Gastrocnemius medialis (tissue), 4 donors: ENCODE measurements at regions not wholly inside any gene's neighbourhood (a gene's known extent, or its start where the extent isn't known, plus 50 kb on each side); places are given as distances from the start of the nearest gene placed in this dataset.

Experiments used
- ATAC-seq, 2 donors: fragments of 150-250 bp; one replicate each; pipeline ENCODE4 v1.9.1; 2016
- DNase-seq, 2 donors: peaks; one replicate each; pipeline ENCODE4 v3.0.0-alpha.2; 2019
- H3K27ac ChIP-seq, 4 donors: fragments of 200-600 bp; sonication (generic); 1 replicate in 1 of 4; 2 replicates in 3 of 4; pipeline ENCODE4 v1.5.1; 2016 to 2018; ENCODE audit warnings: mild to moderate bottlenecking in 2 of 4, moderate library complexity in 1 of 4
- H3K27me3 ChIP-seq, 3 donors: fragments of 200-600 bp; sonication (generic) in 2 of 3; 1 replicate in 1 of 3; 2 replicates in 2 of 3; pipeline versions ENCODE4 v1.5.1 to v1.6.0; 2016 to 2019; ENCODE audit warnings: mild to moderate bottlenecking in 1 of 3, moderate library complexity in 1 of 3
- H3K36me3 ChIP-seq, 2 donors: fragments of 200-600 bp; sonication (generic) in 1 of 2; one replicate each; pipeline ENCODE4 v1.5.1; 2017 to 2018
- H3K4me1 ChIP-seq, 2 donors: fragments of 200-600 bp; sonication (generic) in 1 of 2; one replicate each; pipeline ENCODE4 v1.5.1; 2016 to 2017; ENCODE audit warnings: mild to moderate bottlenecking in 2 of 2
- H3K4me3 ChIP-seq, 4 donors: fragments of 200-600 bp; sonication (generic) in 3 of 4; 1 replicate in 1 of 4; 2 replicates in 3 of 4; pipeline ENCODE4 v1.5.1; 2016 to 2019; ENCODE audit warnings: mild to moderate bottlenecking in 2 of 4
- H3K9me3 ChIP-seq, 3 donors: fragments of 200-600 bp; sonication (generic) in 2 of 3; 1 replicate in 1 of 3; 2 replicates in 2 of 3; pipeline ENCODE4 v1.5.1; 2016 to 2019
- CTCF ChIP-seq, 5 experiments: fragments of 450-650 bp in 3 of 5; fragments of 200-600 bp in 2 of 5; sonication (generic) in 2 of 5; IDR thresholded peaks in 4 of 5; conservative IDR thresholded peaks in 1 of 5; 1 replicate in 4 of 5; 2 replicates in 1 of 5; pipeline ENCODE4 v1.5.1; 2016 to 2019; ENCODE audit warnings: antibody characterized with exemption in 5 of 5, mild to moderate bottlenecking in 3 of 5, moderate library complexity in 3 of 5
- POLR2A ChIP-seq, 2 donors: fragments of 450-650 bp; IDR thresholded peaks; one replicate each; pipeline ENCODE4 v1.6.1; 2017; ENCODE audit warnings: antibody characterized with exemption in 2 of 2, mild to moderate bottlenecking in 2 of 2, moderate library complexity in 2 of 2
- in situ Hi-C, 4 donors: fragments of 200-750 bp; cut with MboI; loops; one replicate each; pipeline versions ENCODE4 v1.15.0 to v1.8.0; 2017; ENCODE audit warnings: low sequenced_read_pairs in 4 of 4
- intact Hi-C: fragments of 100-400 bp; cut with DNase I; formaldehyde crosslinking; loops from one replicate; pipeline ENCODE4 v1.15.1; 2023; ENCODE audit warnings: low total_unique reads

DNA sequence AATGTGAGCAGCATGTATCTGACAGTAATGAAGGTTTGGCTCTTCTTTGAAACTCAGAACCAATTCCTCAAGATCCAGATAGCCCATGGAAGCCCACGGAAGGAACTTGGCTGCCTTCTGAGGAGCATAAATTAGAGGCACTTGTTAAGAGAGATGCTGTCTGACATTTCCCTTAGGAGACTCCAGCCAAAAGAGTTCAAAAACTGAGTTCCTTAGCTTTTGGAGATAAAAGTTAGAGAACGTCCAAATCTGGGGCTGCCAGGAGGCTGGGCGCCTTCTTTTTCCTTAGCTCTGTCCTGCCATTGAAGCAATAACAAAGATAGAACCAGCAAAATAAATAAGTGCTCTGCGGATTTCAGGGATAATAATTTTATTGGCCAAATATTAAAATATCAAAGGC, 439.6 kb upstream of the USP24 start:
- Histone ChIP-seq H3K36me3 (no peaks in the 10 kb centered on the region), H3K4me3 (no peak overlapping the region), H3K27ac (no peak overlapping the region), H3K4me1 (peaks cover 6 to 12% of the 10 kb centered on the region in 2 donors), H3K9me3 (no peaks in the 10 kb centered on the region), H3K27me3 (no peaks in the 10 kb centered on the region)
- intact Hi-C loops: no loop called here
- ATAC-seq: no peak
- TF ChIP-seq POLR2A (IDR thresholded peaks at IDR 0.05) (no peak), CTCF (IDR thresholded peaks at IDR 0.05 in 4 of 5, conservative IDR thresholded peaks at IDR 0.05 in 1 of 5) (no peak)
- DNase-seq: no peak
- in situ Hi-C loops: no loop called here

GRCh38 chr1:55654171-55654570, 439.0 kb upstream of the USP24 start:
- TF ChIP-seq POLR2A (IDR thresholded peaks at IDR 0.05) (no peak), CTCF (IDR thresholded peaks at IDR 0.05 in 4 of 5, conservative IDR thresholded peaks at IDR 0.05 in 1 of 5) (no peak)
- DNase-seq (no peak), ATAC-seq (no peak)
- no peaks in the 10 kb centered on the region for H3K27me3 ChIP-seq
- in situ Hi-C loops (no loop called here), intact Hi-C loops (no loop called here)
- no peak overlapping the region for H3K27ac ChIP-seq
- peaks cover 6 to 12% of the 10 kb centered on the region in 2 donors for H3K4me1 ChIP-seq
- no peaks in the 10 kb centered on the region for H3K36me3 ChIP-seq
- H3K9me3 ChIP-seq: no peaks in the 10 kb centered on the region
- no peak overlapping the region for H3K4me3 ChIP-seq

DNA sequence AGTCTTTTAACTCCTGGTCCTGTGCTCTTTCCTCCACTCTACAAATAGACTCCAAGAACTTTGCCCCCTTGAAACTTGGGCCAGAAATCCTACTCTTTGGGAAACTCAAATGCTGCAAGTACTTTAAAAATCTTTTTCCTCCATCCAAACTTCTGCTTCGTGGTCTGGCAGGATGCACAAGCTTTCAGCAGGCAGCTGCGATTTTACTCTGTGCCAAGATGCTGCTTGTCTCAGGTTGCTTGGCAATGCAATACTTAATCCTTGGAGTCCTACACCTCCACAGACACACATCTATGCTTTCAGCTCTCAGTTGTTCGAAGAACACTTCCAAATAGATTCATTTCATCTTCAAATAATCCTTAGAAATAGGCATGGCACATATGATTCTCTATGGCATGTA, 435.3 kb upstream of the USP24 start:
- no peaks in the 10 kb centered on the region for H3K36me3 ChIP-seq
- H3K27ac ChIP-seq: no peak overlapping the region
- no peaks in the 10 kb centered on the region for H3K9me3 ChIP-seq
- peak in 1 of 2 donors; percentile 24 for DNase-seq
- H3K4me3 ChIP-seq: no peak overlapping the region
- no peak for TF ChIP-seq CTCF (IDR thresholded peaks at IDR 0.05 in 4 of 5, conservative IDR thresholded peaks at IDR 0.05 in 1 of 5)
- TF ChIP-seq POLR2A (IDR thresholded peaks at IDR 0.05): no peak
- peak; percentile 78 to 86 for ATAC-seq
- H3K27me3 ChIP-seq: no peaks in the 10 kb centered on the region
- in situ Hi-C loops: no loop called here
- peaks cover 6 to 12% of the 10 kb centered on the region in 2 donors for H3K4me1 ChIP-seq
- intact Hi-C loops: no loop called here

- Histone ChIP-seq H3K36me3 (no peaks in the 10 kb centered on the region), H3K9me3 (no peaks in the 10 kb centered on the region), H3K27ac (no peak overlapping the region), H3K27me3 (no peaks in the 10 kb centered on the region), H3K4me1 (peaks cover 6 to 16% of the 10 kb centered on the region in 2 donors), H3K4me3 (no peak overlapping the region)
- DNase-seq (no peak), ATAC-seq (no peak)
- in situ Hi-C loops: no loop called here
- intact Hi-C loops: no loop called here
- no peak for TF ChIP-seq CTCF (IDR thresholded peaks at IDR 0.05 in 4 of 5, conservative IDR thresholded peaks at IDR 0.05 in 1 of 5)
- TF ChIP-seq POLR2A (IDR thresholded peaks at IDR 0.05): no peak
These were observed 431.0 kb upstream of the USP24 start for GRCh38 chr1:55646181-55646580.

DNA sequence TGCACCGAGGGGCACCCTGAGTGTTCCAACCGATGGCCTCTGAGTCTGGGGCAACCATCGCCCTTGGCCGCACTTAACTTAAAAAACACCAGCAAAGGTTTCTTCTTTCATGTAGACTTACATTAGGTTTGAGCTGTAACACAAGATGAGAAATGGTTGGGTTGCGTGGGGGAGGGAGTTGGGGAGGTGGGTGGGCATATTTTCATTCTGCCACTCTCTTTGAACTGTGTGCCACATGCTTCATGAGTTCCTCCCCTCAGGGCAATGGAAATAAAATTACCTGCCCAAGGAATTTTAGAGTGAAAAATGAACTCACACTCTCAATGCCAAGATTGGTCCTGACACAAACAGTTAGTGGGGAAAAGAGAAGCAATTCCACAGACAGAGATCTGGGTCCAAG, 430.1 kb upstream of the USP24 start:
- TF ChIP-seq CTCF (IDR thresholded peaks at IDR 0.05 in 4 of 5, conservative IDR thresholded peaks at IDR 0.05 in 1 of 5) (no peak), POLR2A (IDR thresholded peaks at IDR 0.05) (no peak)
- Histone ChIP-seq H3K4me1 (peaks cover 4 to 8% of the 10 kb centered on the region in 2 donors), H3K27ac (no peak overlapping the region), H3K9me3 (no peaks in the 10 kb centered on the region), H3K27me3 (no peaks in the 10 kb centered on the region), H3K36me3 (no peaks in the 10 kb centered on the region), H3K4me3 (no peak overlapping the region)
- no peak for DNase-seq
- ATAC-seq: no peak
- intact Hi-C loops: no loop called here
- in situ Hi-C loops: no loop called here
